DMS153 treated with DMSO at 0.1 percent for 48 hours (cell line): ENCODE measurements at regions not wholly inside any gene's neighbourhood (a gene's known extent, or its start where the extent isn't known, plus 50 kb on each side); places are given as distances from the start of the nearest gene placed in this dataset.
A peak's percentile ranks its signal among the peaks of the same experiment; 100 is the strongest.
"Not testable (repeated sequence)": the region's sequence is repeated elsewhere in the genome, so short reads cannot be mapped to it uniquely, and the experiment has no call there.

Experiments
- DNase-seq: peaks from one replicate; lab custom pipeline; 2025; ENCODE audit not compliant: unreplicated experiment; lab: John Stamatoyannopoulos, UW

- no peak for DNase-seq
Measured at GRCh38 chr20:52340036-52340634, 148.6 kb upstream of the ZFP64 start.

DNA sequence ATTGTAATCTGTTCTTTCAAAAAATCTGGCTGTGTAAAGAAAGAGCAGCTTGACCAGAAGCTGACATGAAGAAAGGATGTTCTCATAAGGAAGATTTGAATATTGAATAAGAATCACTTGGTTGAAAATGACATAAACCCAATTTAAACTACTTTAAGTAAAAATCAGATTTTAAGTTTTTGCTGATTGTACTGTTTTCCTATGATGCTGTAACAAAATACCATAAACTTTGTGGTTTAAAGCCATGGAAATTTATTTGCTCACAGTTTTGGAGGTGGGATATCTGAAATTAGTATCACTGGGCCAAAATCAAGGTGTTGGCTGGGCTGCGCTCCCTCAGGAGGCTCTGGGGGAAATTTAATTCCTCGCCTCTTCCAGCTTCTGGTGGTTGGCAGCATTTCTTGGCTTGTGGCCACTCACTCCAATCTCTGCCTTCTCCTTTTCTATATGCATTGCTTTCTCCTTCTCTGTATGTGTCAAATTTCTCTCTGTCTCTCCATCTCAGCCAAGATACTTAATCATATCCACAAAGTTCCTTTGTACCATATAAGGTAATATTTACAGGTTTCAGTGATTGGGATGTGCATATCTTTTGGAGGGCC lies 141.2 kb upstream of the ZFP64 start:
- DNase-seq = no peak

DNA sequence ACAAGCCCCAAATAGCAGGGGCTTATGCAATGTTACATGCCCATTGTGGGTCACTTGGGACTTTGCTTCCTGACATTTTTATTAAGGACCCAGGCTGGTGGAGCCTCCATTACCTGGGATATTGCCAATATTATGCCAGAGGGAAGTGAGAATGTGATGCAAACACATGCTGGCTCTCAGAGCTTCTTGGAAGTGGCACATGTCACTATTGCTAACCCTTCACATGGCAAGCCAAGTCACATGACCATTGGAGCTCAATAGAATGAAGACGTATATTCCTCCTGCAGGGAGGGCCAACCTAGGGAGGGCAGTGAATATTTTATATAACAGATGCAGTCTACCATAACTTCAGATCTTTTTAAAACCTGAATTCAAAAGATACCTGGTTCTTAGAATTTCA lies 140.7 kb upstream of the ZFP64 start:
- no peak for DNase-seq

DNA sequence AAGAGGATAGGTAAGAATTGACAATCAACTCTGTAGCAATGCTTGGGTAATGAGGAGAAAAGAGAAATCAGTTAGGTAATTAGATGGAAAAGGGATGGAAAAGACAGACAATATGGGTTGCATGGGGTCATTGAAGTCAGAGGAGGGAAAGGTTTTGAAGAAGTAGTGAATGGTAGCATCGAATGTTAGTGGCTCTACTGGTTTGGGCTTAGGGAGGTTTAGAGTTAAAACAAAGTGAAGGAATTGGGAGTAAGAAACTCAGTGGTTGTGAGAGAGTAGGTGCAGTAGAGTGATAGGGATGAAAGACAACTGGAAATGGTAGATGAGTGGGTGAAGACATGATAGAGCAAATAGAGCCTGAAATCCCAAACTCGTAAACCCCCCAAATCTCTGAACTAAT lies 140.1 kb upstream of the ZFP64 start:
- DNase-seq = no peak

GRCh38 chr20:52321396-52321795 lies 129.8 kb upstream of the ZFP64 start:
- no peak for DNase-seq

- DNase-seq = no peak
Measured at GRCh38 chr20:52318651-52319050, 127.1 kb upstream of the ZFP64 start.

GRCh38 chr20:52313341-52313963 lies 121.9 kb upstream of the ZFP64 start:
- DNase-seq = peak; percentile 30

GRCh38 chr20:52312132-52312729 lies 120.7 kb upstream of the ZFP64 start:
- peak; percentile 55 for DNase-seq

GRCh38 chr20:52311209-52311794 lies 119.7 kb upstream of the ZFP64 start:
- no peak for DNase-seq

DNA sequence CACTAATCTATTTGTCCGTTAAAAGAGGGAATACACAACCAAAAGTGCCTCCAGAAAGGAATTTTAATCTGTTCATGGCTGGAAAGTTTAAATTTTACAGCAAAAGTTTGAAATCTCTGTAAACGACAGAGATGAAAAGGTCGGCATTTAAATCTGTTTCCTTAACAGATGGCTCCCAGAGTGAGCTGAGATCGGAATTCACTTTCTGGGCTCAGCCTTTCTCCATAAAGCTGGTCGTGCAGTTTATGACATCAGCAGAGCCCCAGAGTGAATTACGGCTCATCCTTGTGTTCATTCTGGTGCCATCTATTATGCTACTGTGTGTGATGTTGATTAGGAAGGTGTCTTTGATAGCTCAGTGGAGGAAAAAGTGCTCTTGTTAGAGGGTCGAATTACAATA lies 117.6 kb upstream of the ZFP64 start:
- no peak for DNase-seq

DNA sequence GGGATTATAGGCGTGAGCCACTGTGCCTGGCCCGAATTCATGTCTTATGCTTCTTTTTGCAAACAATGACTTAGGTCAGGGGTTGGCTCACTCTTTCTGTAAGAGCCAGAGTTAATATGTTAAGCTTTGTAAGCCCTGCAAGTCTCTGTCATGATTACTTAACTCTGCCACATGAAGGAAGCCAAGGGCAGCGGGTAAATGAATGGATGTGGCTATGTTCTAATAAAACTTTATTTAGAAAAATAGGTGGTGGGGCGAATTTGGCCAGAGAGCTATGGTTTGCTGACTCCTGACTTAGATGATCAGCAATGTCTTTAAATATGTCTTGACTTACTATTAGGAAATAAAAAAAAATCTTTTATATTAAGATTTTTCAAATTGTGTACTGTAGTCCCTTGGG lies 114.9 kb upstream of the ZFP64 start:
- DNase-seq = no peak

DNA sequence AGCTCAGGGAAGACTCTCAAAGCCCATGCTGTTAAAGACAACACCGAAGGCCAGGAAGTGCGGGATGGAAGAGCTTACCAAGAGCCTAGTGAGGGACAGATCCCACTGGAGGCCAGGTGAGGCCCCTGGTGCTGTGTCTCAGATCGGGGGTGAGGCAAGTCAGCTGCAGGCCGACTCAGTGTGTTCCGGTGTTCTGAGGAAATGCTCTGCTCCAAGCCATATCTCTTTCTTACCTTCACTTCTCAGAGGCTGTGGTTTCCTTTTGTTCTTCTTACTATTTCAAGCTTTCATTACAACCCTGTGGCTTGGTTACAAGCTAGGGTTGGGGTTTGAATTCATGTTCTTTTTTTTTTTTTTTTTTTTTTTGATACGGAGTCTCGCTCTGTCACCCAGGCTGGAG lies 114.3 kb upstream of the ZFP64 start:
- DNase-seq = no peak

DNA sequence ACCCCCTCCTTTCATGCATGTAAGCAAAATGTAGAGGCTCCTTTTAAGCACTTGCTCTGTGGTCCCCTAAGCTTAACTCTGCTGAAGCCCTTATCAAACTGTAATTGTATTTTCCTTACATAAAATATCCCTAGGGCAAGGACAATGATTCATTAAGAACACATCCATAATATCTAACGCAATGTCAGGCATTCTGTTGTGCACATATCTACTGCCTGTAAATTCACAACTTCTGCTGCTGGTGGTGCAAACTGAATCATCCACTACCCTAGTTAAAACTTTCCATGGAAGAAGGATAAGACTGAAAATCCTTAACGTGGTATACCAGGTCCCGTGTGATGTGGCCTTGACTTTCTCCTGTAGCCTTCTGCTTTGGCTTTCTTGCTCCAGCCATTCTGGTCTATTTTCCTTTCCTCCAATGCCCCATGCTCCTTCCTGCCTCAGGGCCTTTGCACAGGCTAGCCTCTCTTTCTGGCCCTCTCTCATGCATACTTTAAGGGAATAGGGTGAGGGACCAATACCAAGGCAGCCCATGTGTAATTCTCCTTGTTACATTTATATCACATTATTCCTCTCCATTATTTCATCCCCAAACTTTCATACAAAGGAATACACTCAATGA lies 113.6 kb upstream of the ZFP64 start:
- no peak for DNase-seq

DNA sequence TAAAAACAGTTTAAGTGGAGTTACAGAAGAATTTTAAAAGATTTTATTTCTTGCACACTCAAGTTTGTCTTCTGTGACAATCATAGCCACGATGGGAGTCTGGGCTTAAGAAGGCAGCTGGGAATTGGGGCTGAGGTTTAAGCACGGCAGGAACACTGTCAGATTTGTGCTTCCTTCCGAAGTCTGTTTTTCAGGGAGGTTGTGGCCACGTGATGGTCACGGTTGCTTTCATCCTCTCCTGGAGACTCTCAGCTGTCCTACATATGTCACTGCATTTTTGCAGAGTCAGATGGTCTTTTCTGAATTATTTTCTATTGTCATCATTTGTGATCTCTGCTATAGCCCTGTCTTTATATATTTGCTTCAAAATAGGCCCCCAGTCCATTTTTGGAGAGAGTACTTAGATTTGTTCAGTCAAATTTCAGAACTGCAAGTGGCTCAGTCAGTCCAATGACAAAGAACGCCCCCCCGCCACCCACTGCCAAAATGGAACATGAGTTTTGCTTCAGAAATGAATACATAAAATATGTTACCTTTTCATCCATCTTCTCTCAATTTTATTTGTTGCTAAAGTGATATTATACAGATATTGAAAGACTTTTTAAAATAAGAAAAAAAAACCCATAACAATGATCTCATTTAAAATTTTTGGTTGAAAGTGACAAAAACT lies 111.8 kb upstream of the ZFP64 start:
- no peak for DNase-seq

DNA sequence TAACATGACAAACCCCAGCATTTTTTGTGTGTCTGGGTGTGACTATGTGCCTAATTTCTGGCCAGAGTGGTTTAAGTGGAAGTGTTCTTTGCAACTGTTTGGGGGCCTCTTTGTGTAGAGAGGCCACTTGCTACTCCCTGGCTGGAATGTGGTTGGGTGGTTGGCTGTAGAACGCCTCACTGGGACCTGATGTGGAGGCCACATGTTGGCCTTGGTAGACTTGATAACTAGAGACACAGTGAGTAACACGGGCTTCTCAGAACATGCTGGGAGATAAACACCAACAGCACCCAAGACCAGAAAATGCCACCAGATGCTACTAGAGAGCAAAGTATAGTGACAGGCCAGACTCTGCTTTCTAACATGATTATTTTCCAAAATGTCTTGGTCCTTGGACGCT lies 111.2 kb upstream of the ZFP64 start:
- DNase-seq = no peak

- not testable (repeated sequence) for DNase-seq
Measured at GRCh38 chr20:52302051-52302450, 110.5 kb upstream of the ZFP64 start.

- DNase-seq = no peak
Measured at GRCh38 chr20:52295556-52295955, 104.0 kb upstream of the ZFP64 start.

GRCh38 chr20:52294106-52294628 lies 102.6 kb upstream of the ZFP64 start:
- no peak for DNase-seq

- DNase-seq = no peak
Measured at GRCh38 chr20:52291109-52291508, 99.5 kb upstream of the ZFP64 start.

- no peak for DNase-seq
Measured at GRCh38 chr20:52290569-52290968, 99.0 kb upstream of the ZFP64 start.
